CD4-positive, alpha-beta T cell treated with Interleukin-10 for 1 hour (primary cell): ENCODE measurements at regions not wholly inside any gene's neighbourhood (a gene's known extent, or its start where the extent isn't known, plus 50 kb on each side); places are given as distances from the start of the nearest gene placed in this dataset.
"Not testable (repeated sequence)": the region's sequence is repeated elsewhere in the genome, so short reads cannot be mapped to it uniquely, and the experiment has no call there.

Experiments used
- DNase-seq: peaks from one replicate; pipeline ENCODE4 v3.0.0-alpha.2; 2020

- DNase-seq = not testable (repeated sequence)
Measured at GRCh38 chr6:94687255-94687654, 890.1 kb upstream of the MANEA start.

DNA sequence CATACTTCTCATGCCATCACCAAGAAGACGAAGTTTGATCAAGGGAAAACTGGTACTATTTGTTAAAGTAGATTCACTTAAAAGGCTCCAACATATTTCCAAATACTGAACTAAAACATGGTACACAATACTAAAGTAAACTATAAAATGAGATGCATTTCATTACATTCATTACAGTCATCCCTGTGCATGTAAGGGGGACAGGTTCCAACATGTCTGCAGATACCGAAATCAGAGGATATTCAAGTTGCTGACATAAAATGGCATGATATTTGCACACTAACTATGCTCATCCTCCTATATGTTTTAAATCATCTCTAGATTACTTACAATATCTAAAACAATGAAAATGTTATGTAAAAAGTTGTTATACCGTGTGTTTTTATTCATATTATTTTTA is 893.9 kb upstream of the MANEA start:
- no peak for DNase-seq

- DNase-seq = no peak
Measured at GRCh38 chr6:94680669-94681212, 896.6 kb upstream of the MANEA start.

DNA sequence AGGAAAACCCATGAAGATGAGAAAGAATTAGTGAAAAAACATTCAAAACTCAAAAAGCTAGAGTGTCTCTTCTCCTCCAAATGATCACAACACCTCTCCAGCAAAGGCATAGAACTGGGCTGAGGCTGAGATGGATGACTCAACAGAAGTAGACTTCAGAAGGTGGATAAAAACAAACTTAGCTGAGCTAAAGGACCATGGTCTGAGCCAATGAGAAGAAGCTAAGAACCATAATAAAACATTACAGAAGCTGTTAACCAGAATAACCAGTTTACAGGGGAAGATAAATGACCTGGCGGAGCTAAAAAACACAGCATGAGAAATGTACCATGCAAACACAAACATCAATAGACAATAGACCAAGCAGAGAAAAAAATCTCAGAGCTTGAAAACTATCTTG is 904.1 kb upstream of the MANEA start:
- no peak for DNase-seq

GRCh38 chr6:94670017-94670416 is 907.3 kb upstream of the MANEA start:
- no peak for DNase-seq

GRCh38 chr6:94668876-94669275 is 908.5 kb upstream of the MANEA start:
- no peak for DNase-seq

DNA sequence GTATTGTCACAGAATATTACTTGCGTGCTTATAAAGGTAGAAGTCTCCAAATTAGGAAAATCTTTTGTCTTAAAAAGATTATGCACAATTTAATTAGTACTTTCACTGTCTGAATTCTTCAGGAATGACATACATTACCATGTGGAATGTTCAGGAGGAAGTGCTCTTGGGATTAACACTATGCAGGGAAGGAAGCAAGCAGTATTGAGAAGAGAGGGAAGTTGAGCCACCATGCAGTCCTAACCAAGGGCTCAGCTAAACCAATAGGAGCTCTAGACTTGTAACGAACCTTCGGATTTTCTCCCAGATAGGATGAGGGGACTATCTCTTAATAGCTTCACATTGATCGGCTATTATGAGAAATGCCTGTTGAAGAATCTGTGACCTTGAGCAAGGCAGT is 918.4 kb upstream of the MANEA start:
- no peak for DNase-seq

DNA sequence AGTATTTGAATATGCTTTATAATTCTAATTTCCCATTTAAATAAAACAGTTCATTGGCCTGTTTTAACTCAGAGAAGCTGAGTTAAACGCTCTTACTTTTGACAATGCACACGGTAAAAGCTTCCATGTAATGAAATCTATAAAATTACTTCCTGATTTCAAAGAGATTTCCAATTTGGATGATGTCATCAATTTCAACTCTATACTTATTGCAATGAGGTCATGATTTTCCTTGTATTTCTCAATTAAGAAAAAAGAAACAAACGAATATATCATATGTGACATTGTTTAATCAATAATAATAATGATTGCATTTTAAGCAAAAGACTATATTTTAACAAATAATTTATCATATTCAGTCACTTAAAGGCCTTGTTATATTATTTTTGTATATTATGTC is 926.1 kb upstream of the MANEA start:
- no peak for DNase-seq

DNA sequence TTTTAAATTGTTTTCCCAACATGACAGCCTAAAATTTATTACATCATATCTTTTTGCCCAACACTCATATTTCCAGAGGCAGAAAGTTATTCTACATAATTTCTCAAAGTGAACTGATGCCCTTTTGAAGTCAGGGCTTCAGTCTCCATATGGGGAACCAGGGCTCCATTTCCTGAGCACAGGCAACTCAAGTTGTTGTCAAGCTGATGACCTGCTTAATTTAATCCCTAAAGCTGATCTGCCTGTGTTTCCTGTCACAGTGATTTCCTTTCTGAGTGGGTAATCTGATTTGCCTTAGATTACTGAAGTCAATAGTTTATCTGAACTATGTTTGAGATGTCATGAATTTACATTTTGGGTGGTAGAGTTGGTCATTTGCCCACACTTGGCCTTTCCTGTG is 932.1 kb upstream of the MANEA start:
- DNase-seq = no peak

DNA sequence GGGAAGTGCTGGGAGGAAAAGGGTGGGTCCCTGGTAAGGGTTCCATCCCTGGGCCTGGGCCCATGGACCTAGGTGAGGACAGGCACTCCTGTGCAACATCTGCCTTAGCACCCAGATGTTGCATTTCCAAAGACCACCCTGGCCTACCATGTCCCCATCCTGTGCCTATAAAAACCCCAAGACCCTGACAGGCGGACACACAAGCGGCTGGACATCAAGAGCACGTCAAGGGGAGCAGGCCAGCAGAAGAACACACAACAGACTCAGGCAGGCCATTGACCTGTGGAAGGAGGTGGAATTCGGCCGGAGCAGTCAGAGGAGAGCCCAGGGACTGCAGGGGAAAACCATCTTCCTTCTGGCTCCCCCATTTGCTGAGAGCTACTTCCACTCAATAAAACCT is 937.8 kb upstream of the MANEA start:
- DNase-seq = no peak

GRCh38 chr6:94636780-94637385 is 940.5 kb upstream of the MANEA start:
- DNase-seq = no peak

DNA sequence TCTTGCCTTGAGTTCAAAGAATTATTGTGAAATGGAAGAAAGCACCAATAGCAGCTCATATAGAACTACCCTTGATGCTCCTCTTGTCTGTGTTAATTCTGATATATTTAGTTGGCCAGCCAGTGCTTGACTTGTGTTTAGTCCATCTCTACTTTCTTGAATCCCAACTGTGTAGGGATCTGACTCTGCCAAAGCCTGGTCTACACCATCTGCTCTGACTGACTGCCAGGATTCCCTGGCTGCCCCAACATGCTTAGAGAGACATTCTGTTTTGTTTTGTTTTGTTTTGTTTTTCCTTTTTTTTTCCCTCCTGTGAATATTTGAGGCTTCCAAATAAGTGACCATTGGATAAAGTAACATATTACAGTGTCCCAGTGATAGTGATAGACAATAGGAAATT is 953.7 kb upstream of the MANEA start:
- no peak for DNase-seq

DNA sequence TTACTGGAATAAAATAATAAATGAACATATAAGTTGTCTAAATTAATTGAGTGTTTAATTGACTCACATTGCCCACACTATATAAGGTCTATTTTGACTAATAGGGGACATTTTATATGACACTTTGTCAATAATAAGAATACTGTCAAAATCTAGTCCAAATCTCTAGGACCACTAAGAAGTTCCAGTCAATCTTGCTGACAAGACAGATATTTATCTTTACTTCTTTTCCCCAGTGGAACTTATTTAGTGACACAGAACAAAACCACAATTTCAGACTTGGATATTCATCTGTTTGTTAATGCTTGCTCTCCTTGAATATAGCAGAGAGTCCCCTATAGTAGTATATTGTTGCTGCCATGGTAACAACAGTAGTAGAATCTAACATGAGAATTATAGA is 954.6 kb upstream of the MANEA start:
- DNase-seq = no peak

DNA sequence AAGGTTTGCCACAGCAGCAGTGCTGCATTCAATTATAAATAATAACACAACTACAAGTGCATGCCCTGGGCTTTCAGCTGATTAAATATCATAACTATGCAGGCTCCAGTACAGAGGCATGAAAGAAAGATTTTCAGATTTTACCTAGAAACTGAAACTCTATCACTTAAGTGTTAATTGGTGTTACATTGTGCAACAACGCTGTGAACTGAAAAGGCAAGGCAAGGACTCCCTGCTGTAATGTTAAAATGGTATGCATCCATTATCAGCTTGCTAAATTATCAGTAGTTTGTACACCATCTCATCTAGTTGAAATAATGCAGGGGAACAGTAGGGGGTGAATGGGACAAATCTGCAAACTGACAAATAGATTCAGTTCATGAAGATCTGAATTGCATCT is 976.7 kb upstream of the MANEA start:
- DNase-seq = no peak

DNA sequence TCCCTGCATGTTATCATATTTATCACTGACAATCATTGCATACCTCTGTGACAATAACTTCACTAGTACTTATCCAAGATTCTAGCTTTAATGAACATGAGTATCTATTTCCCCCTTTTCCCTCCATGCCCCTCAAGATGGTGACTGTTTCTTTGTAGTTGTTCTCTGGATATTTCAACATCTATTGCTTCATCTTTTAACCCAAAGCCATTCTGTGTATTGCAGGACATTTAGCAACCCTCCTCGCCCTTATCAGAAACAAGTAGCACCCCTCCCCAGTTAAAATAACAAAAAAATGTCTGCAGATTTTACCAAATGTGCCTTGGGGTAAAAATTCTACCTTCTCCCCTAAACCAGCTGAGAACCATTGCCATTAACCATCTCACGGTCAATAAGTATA is 979.8 kb upstream of the MANEA start:
- DNase-seq = no peak

DNA sequence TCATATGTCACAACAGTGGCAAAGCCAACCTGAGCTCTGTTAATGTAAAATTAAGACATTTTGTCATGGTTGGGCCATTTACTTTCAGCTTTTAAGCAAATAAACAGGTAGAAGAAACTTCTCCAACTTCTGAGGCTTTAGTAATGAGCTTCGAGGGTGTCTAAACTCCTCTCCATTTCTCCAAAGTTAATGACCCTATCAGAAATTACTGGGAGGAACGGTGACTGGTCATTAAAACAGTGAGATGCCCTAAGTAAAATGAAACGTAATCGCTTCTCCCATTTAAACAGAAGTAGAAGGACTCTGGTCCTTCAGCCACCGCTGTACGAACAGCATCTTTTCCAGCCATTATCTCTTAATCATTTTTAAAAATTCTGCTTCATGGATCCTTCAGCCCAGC is 986.9 kb upstream of the MANEA start:
- DNase-seq = no peak

- no peak for DNase-seq
Measured at GRCh38 chr6:94588301-94588700, 989.0 kb upstream of the MANEA start.

GRCh38 chr6:94584211-94584610 is 993.1 kb upstream of the MANEA start:
- DNase-seq = no peak

DNA sequence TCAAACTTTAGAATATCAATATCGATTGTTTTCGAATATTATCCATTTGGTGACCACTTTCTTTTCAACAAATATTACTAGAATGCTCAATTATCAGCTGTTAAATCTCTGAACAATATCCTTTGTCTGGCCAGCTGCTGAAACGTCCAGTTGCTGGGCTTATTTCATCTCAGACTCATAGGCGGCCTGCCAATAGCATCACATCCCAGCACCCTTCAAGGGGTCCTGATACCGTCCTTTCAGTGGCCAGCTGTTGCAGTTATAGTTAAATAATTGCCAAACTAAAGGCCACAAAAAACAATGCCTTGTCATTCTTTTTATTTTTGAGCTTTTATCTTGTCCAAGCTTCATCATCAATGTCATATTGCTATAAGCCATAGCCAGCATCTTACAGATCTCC is 1006.8 kb upstream of the MANEA start:
- DNase-seq = no peak

DNA sequence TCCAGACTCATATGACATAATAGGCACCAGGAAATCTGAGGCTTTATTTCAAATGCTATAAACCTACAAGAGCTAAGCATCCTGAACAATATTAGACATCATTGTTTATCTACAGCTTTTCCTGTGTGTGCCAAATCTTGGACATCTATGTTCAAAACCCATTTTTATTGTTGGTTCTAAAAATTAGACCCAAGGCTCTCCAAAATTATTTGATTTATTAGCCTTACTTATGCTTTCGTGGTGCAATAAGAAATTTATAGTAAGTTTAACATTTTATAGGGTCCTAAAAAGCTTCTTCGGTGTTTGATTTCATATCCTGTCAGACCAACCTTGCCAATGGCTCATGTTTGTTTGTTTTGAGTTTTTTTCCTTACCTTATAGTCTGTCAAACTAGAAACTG is 1014.5 kb upstream of the MANEA start:
- DNase-seq = no peak

- DNase-seq = no peak
Measured at GRCh38 chr6:94559829-94560537, 1017.4 kb upstream of the MANEA start.

DNA sequence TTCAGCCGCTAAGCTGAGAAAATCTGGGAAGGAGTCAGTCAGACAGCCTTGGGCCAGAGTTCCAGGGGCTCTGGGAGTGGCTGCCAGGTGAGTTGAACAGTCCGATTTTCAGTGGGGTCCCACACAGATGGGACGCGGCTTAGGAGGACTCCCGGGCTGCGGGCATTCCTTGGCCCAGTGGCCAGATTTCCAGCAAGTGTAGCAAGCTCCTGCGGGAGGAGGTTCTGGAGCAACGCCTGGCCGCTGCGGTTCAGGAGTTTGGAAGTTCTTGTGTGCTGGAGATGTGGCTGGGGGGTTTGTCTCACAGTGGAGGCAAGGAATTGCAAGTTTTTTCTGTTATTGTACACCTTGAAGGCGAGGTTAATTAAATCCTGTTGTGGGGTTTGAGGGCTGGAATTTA is 1020.1 kb upstream of the MANEA start:
- DNase-seq = not testable (repeated sequence)

DNA sequence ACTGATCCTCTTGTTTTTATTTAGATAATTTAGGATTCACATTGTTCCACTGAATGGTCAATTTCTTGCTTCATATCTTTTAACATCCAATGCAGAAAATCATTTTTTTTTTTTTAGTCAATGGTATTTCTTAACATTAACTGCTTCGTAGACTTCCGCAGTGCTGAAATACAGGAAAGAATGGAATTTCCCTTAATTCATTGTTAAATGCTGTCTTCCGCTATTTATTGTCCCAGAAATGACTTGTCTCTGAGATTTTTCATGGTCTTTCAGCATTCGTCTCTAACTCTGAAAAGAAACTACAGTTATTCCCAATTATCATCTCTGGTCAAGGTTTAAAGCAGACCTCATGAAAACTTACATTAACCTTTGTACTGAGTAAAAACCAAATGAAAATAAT is 1029.1 kb upstream of the MANEA start:
- no peak for DNase-seq

DNA sequence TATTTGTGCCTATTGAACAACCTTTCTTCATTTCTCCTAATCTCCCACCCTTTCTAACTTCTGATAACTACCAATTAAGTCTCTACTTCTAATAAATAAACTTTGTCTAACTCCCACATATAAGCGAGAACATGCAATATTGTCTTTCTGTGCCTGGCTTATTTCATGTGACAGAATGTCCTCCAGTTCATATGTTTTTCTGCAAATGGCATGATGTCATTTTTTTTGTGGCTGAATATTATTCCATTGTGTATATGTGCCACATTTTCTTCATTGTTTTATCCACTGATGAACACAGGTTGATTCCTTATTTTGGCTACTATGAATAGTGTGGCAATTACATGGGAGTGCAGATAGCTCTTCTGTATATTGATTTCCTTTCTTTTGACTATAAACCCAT is 1041.5 kb upstream of the MANEA start:
- DNase-seq = no peak
